H4 (cell line): ENCODE measurements at regions not wholly inside any gene's neighbourhood (a gene's known extent, or its start where the extent isn't known, plus 50 kb on each side); places are given as distances from the start of the nearest gene placed in this dataset.
"Not testable (repeated sequence)": the region's sequence is repeated elsewhere in the genome, so short reads cannot be mapped to it uniquely, and the experiment has no call there.

Experiments
- DNase-seq: peaks from one replicate; pipeline ENCODE4 v3.0.0-alpha.2; 2015; ENCODE audit warnings: low spot score

DNA sequence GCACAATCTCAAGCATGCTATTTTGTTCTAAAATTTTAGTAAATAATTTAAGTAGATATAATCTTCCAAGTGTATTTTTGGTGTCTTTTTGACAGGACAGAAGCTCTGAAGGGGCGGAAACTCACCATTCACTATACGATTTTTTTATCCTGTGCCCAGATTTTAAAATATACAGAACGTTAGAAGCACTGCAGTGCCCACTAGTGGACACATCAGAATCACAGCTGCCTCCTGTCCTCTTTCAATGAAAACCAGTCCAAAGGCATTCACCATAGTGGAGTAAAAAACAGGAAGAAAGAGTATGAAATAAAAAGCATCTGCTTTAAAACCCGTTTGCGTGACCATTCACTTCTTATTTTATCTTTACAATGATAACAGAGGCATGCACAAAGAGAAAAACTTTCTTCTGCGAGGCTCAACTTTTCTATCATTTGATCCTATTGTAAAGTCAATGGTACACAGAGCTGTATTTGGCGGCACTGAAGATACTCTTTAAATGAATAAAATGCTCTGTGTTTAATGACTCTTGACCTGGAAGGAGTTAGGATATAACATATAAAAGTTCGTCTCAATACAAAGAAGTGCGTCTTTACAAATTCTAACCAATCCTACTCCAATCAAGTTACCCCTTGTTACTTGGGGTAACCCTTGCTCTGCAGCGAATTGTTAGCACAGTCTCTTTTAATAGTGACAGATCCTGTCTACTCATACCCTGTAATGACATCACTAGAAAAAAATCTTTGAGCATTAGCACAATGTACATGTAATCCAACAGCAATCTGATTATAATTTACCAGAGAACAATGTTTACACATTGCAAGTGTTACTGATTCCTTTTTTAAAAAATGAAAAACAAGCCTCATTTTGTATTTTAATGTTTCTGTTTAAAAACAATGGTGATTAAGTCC is 339.8 kb upstream of the PSMD7 start:
- peak; percentile 53 for DNase-seq

DNA sequence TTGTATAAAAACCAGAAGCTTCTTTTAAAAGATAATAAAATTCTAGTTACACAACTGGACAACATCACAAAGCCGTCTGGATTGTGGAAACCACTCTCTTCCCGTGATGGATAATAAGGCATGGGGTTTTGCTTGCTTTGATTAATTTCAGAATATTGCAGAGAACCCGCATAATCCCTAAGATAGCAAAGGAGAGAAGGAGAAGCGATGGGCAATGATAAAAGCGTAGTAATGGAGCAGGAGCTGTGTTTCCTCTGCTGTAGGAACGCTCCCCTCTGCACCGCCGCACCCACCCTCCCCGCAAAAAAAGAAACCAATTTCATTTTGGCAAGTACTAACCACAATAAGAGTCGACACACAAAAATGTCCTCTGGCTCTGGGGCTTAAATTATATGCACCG is 340.9 kb upstream of the PSMD7 start:
- no peak for DNase-seq

DNA sequence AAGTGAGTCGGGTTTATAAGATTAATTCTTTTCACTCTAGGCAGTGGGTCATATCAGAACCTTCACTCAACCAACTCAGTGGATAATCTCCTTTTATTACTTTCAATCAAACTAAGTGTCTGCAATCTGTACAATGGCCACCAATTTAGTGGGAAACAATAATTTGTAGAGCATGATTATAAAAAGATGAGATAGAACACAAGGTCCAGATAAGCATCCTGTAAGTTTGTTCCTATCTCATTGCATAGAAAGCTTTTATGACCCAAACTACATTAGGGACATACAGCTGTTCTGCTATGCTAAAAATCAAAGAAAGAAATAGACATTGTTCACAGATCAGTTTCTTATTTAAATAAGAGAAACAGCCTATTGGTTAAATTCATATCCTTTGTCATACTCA is 341.4 kb upstream of the PSMD7 start:
- no peak for DNase-seq

DNA sequence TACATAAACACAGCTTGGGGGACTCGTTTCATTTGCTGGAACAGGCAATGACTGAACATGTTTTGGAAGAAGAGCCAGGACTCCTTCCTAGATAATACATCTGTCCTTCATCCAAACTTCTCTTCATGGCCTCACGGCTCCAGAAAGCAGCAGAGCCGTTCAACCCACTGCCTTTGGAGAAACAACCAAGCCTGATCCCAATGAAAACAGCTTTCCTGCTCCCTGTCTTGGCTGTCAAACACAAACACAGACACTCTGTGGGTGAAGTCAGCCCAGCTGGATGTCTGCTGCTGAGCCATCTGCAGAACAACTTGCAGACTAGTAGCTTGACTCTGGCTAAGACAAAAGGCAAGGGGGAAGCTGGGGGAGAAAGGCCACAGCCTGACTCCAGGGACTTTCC is 345.1 kb upstream of the PSMD7 start:
- DNase-seq = no peak

DNA sequence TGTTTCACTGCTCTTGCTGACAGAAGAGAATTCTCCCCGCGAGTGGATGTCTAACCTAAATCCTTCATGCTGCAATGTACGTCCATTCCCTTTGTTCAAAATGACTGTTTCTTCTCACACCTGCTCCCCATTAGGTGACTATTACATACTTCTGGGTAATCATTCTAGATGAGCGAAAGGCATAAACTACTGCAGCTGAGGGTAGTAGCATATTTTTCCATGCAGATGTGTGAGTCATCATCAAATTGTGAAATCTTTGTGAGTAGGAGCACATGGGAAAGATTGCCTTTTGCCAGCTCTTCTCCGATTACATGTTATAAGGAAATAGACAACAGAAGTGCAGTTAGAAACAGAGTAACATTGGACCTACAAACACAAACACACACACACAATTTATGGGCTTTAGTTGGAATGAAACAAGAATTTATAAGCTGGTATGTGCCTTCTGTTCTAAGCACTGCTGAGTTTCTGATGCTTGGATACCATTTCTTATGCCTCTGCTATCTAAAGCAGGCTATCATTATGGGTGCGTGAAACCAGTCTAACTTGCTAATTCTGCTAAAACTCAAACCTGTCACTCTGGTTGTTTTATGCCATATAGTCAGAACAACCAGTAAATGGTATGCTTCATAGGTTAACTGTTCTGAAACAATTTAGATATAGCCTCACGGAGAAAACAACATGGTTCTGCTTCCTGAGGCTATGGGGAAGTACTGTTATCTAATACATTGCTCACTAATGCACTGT is 346.9 kb upstream of the PSMD7 start:
- DNase-seq = peak; percentile 88

DNA sequence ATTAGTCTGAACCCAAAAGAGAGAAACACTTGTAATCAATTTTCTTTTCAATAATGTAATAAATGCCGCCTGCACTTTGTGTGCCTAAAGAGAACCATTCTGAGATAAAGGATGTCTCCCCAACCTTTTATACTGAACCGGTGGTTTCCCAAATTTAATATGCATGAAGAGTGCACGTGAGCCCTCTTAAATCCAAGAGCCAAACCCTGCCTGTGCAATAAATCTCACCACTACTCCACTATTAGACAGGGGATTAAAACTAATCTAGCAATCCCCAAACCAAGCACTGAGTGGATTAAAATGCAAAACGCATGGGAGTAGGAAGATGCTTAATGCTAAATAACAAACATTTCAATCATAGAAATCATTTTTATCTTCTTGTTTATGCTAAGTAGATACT is 351.0 kb upstream of the PSMD7 start:
- DNase-seq = no peak

DNA sequence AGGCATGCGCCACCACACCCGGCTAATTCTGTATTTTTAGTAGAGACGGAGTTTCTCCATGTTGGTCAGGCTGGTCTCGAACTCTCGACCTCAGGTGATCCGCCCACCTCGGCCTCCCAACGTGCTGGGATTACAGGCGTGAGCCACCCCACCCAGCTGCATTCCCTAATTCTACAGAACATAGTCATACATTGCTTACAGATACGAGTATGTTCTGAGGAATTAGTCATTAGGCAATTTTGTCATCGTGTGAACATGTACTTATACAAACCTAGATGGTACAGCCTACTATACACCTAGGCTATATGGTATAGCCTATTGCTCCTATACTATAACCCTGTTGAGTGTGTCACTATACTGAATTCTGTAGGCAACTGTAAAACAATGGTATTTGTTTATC is 353.4 kb upstream of the PSMD7 start:
- DNase-seq = not testable (repeated sequence)

DNA sequence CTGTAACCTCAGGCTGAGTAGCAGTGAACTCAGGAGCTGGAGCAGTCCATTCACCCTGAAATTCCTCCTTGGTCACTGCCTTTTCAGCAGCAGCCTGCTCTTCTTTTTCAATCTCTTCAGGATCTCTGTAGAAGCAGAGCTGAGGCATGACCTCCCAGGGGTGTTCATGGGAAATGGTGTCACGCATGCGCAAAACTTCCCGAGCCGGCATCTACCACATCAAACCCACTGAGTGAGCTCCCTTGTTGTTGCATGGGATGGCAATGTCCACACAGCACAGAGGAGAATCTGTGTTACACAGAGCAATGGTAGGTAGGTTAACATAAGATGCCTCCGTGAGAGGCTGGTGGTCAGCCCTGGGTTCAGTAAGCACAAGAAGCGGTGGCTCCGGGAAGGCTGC is 355.8 kb upstream of the PSMD7 start:
- DNase-seq = not testable (repeated sequence)

DNA sequence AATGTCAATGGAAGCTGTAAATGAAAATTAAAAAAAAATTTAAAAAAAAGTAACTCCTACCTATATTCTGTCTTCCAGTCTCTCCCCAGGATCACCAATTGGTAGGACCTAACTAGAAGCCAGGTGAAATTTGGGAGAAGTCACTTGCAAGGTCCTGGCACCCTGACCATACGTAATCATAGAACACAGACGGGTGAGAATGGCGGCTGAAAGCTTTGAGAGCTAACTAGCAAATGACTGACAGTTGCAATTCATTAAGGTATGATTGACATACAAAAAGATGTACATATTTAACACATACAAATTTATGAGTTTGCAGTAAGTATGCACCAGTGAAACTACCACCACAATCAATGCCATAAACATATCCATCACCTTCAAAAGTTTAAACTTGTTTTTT is 372.7 kb upstream of the PSMD7 start:
- DNase-seq = no peak

DNA sequence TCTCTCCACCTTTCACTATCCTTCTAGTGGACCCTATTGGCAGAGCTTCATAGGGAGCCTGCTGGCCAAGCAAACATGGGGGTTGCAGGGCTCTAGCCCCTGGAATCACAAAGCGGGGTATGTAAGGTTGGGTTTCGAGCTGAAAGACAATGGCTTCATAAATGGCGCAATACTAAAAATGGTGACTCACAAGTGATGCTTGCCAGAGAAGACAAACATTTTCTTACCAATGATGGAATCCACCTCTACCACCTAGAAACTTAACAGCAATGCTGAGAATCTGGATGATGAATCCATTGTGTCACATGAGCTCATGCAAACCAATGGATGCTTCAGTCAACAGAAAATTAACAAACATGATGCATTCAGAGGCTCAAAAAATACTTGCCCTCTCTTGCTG is 375.3 kb upstream of the PSMD7 start:
- no peak for DNase-seq

DNA sequence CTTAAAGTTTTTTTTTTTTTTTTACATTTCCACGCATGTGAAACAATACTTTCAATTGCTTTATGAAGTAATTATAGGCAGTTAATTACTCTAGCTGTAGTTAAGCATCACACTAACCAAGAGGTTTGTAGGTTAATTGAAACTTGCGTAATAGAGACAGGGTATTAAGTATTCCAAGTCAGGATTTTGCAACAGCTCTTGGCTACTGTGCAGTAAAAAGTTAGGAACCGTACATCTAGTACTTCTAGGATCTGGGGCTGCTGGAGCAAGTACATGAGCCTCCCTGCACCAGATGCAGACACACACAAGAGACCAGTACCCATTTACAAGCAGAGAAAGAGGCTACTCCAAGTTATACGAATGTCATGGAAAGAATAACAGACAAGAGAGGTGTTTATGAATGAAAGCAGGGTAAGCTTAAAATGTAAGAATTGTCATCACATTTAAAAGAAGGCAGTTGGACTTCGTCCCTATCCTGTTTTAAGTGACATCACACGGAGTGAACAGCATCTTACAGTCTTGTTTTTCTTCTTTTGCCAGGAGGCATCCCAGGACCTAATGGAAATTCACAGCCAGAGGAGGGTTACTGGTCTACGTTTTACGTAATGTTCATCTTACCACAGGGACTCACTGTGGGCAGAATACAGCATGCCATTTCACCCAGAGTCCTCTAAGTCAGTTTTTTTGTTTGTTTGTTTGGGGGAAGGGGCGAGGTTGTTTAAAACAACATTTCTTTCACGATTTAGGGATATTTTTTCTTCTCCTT is 379.6 kb upstream of the PSMD7 start:
- DNase-seq = no peak

DNA sequence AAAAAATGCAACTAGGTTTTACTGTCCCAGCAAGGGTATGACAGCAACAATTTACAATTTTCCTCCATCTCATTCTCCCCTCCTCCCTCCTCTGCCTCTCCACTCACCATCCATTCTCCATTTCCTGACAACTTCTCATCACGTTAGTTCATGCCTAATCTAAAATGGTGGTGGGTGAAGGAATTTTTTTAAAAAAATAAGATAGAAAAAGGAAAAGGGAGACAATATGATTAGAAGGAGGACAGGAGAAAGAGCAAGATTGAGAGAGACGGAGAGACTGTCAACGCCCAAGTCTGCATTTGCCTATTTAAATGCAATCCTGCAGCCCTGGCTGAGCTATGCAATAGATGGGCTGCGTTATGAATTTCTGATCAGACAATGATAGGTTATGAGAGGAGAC is 380.7 kb upstream of the PSMD7 start:
- DNase-seq = no peak

DNA sequence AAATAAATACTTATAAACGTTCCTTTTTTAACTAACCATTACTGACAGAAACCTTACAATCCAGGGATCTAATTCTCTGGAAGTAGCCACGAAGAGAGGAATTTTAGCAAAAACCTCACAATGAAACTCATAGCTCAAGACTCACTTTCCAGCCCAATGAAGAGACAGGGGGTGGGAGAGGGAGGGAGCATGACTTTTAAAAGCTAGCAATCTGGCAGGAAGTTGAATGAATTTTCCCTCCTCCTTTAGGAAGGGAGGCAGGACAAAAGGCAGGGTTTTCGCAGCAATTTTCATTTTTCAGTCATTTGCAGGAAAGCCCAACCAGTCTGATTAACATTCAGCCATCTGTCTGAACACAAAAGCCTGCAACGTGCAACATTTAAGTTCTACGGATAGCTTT is 381.5 kb upstream of the PSMD7 start:
- no peak for DNase-seq

DNA sequence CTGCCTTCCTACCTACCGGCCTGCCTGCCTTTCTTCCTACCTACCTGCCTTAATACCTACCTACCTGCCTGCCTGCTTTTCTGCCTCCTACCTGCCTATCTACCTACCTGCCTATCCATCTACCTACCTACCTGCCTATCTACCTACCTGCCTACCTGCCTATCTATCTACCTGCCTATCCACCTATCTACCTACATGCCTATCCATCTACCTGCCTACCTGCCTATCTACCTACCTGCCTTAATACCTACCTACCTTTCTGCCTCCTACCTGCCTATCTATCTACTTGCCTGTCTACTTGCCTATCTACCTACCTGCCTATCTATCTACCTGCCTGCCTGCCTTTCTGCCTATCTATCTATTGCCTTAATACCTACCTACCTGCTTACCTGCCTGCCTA is 383.8 kb upstream of the PSMD7 start:
- DNase-seq = no peak

DNA sequence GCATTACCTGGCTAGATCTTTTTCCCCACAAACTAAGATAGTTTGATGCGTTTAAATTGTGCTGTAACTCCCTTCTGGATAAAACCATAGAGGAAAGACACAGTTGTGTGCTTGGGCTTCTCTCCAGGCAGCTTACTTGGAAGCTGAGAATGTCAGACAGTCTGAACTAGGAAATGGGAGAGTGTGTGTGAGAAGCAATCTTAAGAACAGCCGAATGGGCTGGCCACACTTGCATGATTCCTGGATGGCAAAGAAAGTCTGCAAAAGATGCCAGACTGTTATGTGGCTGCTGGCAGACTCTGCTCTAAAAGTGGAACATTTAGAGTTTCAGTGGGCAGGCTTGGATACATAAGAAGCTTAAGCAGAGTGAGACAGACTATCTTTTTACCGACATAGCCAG is 384.3 kb upstream of the PSMD7 start:
- no peak for DNase-seq

DNA sequence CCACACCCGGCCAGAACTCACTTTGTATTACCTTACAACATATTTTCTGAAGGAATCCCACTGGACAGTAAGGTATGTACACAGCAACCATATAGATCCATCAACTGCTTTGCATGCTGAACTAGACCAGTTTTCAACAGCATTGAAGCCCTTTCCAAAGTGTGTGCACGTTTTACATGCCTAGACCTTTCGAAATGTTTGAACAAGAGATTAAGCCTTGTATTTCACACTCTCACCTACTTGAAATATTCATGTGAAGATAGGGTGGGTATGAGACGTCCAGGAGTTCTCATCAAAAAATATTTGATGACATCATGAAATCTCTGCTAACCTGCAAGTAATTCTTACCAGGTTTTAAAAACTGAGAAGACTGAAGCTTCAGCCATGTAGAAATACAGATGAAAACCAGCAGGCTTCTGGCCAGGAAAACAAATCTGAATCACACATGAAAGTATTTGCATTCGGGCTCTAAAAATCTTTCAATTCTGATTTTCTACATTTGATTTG is 387.0 kb upstream of the PSMD7 start:
- no peak for DNase-seq

DNA sequence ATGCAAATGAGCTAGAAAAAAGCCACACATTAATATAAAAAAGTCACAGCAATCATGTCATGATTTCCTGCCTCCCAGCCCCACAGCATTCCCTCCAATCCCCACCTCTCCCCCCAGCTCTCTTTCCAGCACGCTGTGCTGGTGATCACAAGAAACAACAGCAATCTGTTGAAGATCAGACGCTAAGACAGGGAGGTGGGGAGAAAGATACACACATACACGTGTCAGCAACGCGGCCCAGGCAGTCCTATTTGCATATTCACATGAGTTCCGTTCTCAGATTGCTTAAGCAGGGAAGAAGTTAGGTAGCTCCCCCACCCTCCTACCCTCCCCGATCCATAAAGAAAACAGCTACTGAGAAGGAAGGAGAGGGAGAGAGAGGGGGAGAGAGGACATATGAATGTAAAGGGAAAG is 405.5 kb upstream of the PSMD7 start:
- peak; percentile 12 for DNase-seq

DNA sequence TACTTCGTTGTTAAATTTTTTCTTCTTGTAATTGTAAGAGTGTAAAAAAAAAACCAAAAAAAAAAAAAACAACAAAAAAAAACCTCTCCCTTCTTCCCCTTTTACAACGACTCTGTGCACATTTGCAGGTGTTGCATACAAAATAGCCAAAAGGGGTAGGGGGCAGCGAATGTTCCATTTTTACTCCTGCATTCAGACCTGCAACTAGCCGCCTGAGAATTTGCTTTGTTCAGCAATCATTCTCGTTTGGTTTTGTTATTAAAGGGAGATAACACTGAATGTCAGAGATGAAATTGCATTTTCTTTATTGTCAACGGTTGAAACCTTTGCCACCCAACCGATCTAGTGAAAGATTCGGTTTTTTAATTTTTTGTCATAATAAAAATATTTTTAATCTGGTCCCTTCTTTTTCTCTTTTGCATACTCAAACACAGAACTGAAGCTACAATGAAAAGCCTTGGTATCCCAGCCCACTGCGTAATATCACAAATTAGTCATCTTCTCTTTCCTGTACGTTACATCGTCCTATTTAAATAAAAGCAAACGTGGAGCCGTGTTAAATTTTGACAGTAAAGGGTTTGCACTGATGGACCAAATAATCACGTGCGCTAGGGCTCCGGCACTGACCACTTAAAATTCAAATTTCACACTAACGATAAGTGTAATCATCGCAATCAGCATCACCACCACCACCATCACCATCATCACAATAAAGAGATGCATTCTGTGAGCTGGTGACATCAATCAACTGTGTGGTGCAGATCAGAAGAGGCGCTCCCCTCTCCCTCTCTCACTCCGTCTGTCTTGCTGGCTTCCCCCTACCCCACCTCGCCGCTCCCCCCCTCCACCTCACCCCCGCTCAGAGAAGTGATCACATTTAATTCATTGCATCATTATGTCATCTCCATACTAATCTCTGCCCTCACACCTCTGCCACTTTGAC is 406.2 kb upstream of the PSMD7 start:
- DNase-seq = no peak

DNA sequence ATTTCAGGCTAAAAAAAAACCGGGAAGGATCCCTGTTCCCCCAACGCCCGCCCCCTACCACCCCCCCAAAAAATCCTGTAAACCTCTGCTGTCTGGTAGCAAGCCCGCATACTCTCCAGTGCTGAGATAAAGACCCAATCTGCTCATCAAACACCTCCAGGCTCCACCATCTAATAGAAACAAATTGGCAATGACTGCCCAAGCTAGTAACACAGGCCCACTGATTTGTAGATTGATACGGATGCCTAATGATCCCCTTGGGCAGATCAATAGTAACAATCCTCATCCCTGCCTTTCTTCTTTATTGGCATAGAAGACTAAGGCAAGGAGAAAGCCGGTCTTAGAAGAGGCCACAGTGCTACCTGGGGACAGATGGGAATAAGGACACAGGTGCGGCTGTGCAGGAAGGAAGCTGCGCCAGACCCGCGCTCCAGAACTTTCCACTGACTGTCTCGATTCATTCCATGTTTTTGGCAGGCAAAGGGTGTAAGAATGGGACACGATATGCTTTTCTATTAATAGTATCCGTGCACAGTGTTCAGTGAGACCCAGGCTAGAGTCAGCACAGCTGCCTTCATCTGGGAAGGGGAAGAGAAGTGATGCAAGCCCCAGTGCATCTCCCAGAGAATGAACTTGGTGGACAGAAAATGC is 407.6 kb upstream of the PSMD7 start:
- no peak for DNase-seq

DNA sequence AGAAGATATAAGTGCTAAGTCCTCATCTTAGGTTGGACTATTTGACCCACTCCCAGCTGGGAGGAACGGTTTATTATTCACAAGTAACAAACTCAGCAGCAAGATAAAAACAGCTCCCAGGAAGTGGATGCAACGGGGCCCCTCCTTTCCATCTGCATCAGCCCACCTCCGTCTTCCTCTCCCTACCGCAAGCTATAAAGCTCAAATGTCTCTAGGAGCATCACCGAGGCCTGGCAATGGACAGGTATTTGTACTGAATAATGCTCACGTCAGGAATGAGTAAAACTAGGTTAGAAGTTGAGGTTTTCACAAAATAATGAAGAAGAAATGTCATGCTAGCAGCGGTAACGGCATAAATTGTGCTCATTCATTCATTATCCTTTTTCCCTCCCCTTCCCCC is 408.7 kb upstream of the PSMD7 start:
- DNase-seq = no peak

DNA sequence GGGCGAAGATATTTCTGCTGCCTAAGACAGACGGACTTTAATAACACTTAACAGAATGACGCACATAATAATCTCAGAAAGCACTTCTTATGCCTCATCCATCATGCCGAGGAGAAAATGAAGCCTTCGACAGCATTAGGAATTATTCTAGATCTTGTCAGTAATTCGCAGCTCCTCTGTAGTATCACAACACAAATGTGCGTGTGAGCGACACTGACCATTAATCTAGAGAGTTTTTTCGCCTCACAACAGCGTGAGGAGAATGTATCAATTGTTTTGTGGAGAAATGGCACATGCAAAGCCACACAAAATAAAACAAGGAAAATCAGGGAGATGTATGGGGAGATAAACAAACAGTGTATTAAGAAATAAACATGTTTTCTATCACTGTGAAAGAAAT is 410.2 kb upstream of the PSMD7 start:
- no peak for DNase-seq
